Stimulated activated CD4-positive, alpha-beta T cell treated with anti-CD3 and anti-CD28 coated beads, Interleukin-2, amount 100 ng/mL, for 24 hours (primary cell): ENCODE measurements at regions not wholly inside any gene's neighbourhood (a gene's known extent, or its start where the extent isn't known, plus 50 kb on each side); places are given as distances from the start of the nearest gene placed in this dataset.
"Not testable (repeated sequence)": the region's sequence is repeated elsewhere in the genome, so short reads cannot be mapped to it uniquely, and the experiment has no call there.

Experiments used
- DNase-seq, 2 donors: peaks; one replicate each; pipeline ENCODE4 v3.0.0-alpha.2; 2020

GRCh38 chr5:53369681-53370080, 110.7 kb upstream of the FST start:
- no peak for DNase-seq

DNA sequence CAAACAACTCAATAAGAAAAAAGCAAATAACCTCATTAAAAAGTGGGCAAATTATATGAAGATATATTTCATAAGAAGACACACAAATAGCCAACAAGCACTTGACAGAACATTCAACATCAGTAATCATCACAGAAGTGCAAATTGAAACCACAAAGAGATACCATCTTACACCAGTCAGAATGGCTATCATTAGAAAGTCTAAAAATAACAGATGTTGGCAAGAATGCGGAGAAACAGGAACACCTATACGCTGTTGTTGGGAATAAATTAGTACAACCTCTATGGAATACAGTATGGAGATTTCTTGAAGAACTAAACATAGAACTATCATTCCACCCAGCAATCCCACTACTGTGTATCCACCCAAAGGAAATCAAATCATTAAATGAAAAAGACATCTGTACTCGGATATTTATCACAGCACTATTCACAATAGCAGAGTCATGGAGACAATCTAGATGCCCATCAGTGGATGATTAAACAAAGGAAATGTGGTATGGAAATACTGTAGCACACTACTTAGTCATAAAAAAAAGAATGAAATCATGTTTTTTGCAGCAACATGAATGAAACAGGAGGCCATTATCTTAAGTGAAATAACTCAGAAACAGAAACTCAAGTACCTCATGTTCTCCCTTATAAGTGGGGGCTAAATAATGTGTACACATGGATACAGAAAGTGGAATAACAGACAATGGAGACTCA, 106.8 kb upstream of the FST start:
- DNase-seq = no peak

GRCh38 chr5:53376853-53377252, 103.6 kb upstream of the FST start:
- DNase-seq = no peak

DNA sequence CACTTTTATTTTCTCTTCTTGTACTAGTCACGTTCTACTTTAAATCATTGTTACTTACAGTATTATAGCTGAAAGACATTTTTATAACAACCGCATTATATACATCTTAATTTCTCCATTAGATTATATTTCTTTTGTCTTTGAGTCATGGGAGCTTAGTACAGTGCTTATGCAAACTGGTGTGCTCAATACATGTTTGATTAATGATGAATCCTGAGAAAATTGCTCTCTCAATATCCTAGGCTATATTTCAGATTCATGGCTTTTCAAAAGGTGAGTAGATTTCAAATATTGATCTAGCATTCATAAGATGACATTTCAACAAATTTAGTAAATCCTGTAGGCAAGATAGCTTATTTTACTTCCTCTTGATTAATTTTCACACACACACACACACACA, 102.2 kb upstream of the FST start:
- no peak for DNase-seq

DNA sequence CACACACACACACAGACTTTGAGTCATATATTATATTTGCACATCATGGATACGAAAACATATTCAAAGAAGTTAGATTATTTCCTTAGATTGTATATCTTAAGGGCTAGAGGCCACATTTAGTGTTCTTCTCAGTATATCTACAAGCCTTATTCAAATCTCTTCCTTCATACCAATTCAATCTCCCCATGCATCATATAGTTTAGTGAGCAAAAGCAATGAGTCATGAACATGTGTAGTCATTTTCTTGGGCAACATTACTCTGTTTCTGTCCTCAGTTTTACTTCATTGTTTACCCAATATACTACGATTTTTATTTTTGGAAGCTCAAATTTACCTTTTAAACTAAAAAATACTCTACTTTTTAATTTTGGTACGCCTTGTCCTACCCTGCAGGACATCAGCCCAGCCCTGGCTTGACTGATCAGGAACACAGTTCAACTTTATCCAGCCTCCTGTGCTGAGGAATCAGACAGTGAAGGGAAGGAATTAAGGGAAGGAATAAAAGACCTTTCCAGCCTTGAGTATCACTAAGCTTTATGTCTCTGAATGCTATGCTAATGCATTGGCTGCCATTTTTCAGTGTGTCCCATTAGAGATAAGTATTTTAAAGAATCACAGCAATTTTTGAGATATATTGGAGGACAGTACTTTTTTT, 101.7 kb upstream of the FST start:
- no peak for DNase-seq

- DNase-seq = no peak
These were observed 94.1 kb upstream of the FST start for GRCh38 chr5:53386341-53386740.

- no peak for DNase-seq
These were observed 91.3 kb upstream of the FST start for GRCh38 chr5:53389093-53389492.

DNA sequence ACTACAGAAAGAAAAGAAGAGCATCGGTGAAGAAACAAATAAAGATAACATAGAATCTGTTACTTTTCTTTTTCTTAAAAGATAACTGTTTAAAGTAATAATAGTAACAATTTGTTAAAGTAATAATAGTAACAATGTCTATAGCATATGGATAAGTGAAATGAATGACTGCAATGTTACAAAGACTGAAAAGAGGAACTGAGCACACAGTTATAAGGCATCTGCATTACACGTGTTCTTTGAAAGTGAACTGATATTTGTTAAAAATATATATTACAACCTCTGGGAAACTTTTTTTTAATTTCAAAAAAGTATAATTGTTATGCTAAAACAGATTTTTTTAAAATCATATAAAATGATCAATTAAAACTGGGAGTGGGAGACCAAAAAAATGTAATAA, 88.4 kb upstream of the FST start:
- DNase-seq = no peak

GRCh38 chr5:53394808-53395207, 85.6 kb upstream of the FST start:
- DNase-seq = no peak

DNA sequence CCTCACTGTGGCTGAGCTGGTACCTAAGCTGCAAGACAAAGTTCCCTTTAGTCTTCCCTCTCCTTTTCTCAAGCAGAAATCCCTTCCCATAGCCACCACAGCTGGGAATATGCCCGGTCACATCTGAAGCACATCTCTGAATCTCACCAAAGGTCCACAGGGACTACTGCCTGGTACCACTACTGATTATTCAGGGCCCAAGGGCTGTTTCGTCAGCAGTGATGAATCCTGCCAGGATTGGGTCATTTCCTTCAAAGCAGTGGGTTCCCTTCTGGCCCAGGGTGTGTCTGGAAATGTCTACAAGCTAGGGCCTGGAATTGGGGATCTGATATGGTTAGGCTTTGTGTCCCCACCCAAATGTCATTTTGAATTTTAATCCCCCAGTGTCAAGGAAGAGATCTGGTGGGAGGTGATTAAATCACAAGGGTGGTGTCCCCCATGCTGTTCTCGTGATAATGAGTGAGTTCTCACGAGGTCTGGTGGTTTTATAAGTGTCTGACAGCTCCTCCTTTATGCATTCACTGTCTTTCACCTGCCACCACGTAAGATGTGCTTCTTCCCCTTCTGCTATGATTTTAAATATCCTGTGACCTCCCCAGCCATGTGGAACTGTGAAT, 83.2 kb upstream of the FST start:
- DNase-seq = no peak

DNA sequence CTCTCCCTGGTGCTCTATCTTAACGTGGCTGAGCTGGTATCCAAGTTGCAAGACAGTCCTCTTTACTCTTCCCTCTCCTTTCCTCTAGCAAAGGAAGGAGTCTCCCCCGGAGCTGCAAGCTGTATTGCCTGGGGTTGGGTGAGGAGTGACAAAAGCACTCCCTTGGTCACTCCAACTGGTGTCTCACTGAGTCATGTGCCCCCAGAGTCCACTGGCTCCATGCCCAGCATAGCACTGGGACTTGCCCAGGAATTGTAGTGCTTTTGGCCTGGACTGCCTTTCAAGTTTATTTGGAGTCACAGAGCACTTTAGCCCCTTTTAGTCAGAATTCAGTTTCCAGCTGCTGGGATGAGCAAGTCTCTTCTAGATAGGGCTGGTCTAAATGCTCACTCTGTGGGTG, 82.6 kb upstream of the FST start:
- no peak for DNase-seq

DNA sequence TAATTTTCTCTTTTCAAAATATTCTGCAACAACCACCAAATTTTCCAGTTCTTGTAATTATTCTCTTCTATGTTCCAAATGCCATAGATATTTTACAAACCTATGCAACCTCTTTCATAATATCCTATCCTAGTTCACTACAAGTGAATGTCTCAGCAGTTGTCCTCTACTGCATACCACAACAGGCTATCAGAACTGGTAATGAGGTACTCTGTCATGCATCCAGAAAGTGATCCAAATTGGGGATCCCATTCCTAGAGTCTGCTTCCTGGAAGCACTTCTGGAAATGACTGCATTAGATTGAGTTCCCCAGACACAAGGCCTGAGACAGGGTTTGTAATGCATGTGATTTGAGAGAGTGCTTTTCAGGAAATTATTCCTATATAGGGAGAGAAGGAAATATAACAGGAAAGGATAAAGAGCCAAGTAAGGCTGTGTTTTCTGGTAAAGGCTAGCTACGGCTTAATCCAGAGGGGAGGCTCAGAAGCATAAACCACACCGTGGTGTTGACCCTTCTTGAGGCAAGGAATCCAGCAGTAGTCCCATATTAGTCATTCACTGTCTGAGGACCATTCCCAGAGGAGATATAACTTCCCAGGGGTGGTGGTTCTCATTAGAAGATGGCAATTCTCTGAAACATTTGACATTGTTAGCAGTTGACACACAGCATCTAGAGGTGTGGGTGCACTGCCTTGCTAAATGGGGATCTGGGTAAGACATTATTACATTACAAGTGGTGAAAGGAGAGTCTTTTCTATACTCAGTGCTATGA, 80.3 kb upstream of the FST start:
- no peak for DNase-seq

DNA sequence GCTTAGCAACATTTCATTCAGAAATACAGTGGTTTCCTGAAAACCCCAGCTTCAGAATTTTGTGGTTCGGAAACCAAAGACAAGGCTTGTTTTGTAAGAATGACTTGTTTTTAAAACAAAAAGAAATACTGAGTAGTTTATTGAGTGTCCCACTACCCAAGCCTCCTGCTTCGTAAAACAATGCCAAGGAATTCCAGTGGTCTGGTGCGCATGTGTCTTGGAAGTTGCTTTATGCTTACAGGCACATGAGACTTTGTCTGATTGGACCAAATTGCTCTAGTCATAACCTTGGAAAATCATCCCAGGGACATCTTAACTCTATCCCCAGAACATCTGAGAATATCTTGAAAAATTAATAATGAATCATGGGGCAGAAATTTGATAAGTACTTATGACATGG, 77.1 kb upstream of the FST start:
- DNase-seq = no peak

GRCh38 chr5:53403758-53404157, 76.7 kb upstream of the FST start:
- DNase-seq = no peak

- DNase-seq = no peak
These were observed 75.0 kb upstream of the FST start for GRCh38 chr5:53405396-53405795.

- DNase-seq = no peak
These were observed 73.7 kb upstream of the FST start for GRCh38 chr5:53406630-53407316.

GRCh38 chr5:53407373-53407772, 73.1 kb upstream of the FST start:
- DNase-seq = no peak

GRCh38 chr5:53411388-53411787, 69.0 kb upstream of the FST start:
- DNase-seq = no peak

DNA sequence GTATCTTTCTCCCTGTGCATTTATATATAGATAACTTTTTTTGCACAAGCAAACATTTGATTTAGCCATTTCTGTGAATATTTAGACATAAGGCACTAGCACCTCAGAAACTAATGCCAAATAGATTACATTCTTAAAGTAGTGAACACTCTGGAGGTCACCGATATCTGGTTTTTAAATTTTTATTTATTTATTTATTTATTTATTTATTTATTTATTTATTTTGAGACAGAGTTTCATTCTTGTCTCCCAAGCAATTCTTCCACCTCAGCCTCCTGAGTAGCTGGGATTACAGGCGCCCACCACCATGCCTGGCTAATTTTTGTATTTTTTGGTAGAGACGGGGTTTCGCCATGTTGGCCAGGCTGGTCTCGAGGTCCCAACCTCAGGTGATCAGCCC, 67.9 kb upstream of the FST start:
- DNase-seq = not testable (repeated sequence)

DNA sequence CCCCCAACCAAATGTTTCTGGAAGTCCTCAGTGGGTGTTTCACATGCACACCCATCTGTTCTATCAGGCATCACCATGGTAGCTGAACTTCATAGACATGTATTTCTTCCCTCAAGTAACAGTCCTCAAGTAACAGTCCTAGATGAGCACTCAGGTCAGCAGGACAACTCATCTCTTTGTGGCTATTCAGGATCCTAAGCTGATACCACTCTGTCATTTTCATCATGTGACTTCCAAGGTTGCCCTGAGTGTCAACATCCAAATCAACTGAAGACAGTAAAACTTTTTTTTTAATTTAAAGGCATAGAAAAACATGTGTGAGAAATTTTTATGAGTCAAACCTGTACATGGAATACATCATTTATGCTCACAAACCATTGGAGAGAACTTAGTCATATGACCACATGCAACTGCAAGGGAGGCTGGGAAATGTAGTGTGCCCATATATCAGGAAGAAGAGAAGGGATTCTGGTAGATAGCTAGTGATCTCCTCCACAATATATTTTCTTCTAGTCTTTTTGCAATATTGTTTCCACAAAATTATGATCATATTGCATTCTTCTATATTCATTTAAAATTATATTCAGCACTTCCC, 64.2 kb upstream of the FST start:
- no peak for DNase-seq

- no peak for DNase-seq
These were observed 62.0 kb upstream of the FST start for GRCh38 chr5:53418409-53418808.

- no peak for DNase-seq
These were observed 61.4 kb upstream of the FST start for GRCh38 chr5:53418826-53419658.
